Endothelial cell of umbilical vein (primary cell): ENCODE measurements at regions not wholly inside any gene's neighbourhood (a gene's known extent, or its start where the extent isn't known, plus 50 kb on each side); places are given as distances from the start of the nearest gene placed in this dataset.
"Not testable (repeated sequence)": the region's sequence is repeated elsewhere in the genome, so short reads cannot be mapped to it uniquely, and the experiment has no call there.

ENCODE experiments used
- BruUV-seq: library from RNA; stranded (reverse); fragments of 400-500 nt; replicated peaks from 2 replicates; lab custom pipeline; 2021; lab: Mats Ljungman, UMichigan
- CTCF ChIA-PET: fragments of 300-600, 350-600 bp; sonication (Branson Sonifier 250); formaldehyde crosslinking; loops from one replicate; lab custom pipeline; 2021; ENCODE audit warnings: antibody characterized with exemption, inconsistent platforms; lab: Charles Lee
- POLR2A ChIA-PET: fragments of 300-600, 350-600 bp; sonication (Branson Sonifier 250); formaldehyde crosslinking; loops from one replicate; lab custom pipeline; 2021; ENCODE audit warnings: antibody characterized with exemption, inconsistent platforms; lab: Charles Lee
- DNase-seq: peaks from one replicate; pipeline ENCODE4 v3.0.0-alpha.2; 2011; ENCODE audit warnings: low read depth, low spot score
- FAIRE-seq: peaks from 2 replicates; lab custom pipeline; 2011; peaks lifted over from hg19 to GRCh38; lab: Jason Lieb, UNC
- H2AFZ ChIP-seq: 2 replicates; pipeline ENCODE4 v1.6.0; 2012; ENCODE audit warnings: low read depth, low read length, control low read depth, inconsistent platforms
- H3K27ac ChIP-seq: 2 replicates; pipeline ENCODE4 v1.5.1; 2011; ENCODE audit warnings: low read depth, mild to moderate bottlenecking, control low read depth, low read length, moderate library complexity; ENCODE audit not compliant: insufficient read depth
- H3K27me3 ChIP-seq, 2 experiments: 2 replicates each; pipeline versions ENCODE4 v1.6.0 to v1.6.1; 2011; ENCODE audit warnings: low read length in 2 of 2, mixed read lengths in 1 of 2; ENCODE audit not compliant: control insufficient read depth in 2 of 2, insufficient read depth in 2 of 2
- H3K36me3 ChIP-seq, 2 experiments: 2 replicates in 1 of 2; 3 replicates in 1 of 2; pipeline ENCODE4 v1.5.1; 2011; ENCODE audit warnings: low read length in 2 of 2, mild to moderate bottlenecking in 1 of 2, moderate library complexity in 1 of 2; ENCODE audit not compliant: control insufficient read depth in 2 of 2, insufficient read depth in 2 of 2; ENCODE audit errors: extremely low read depth in 1 of 2
- H3K4me1 ChIP-seq: 3 replicates; pipeline ENCODE4 v1.5.1; 2011; ENCODE audit warnings: mild to moderate bottlenecking, low read length; ENCODE audit not compliant: control insufficient read depth, insufficient read depth; ENCODE audit errors: extremely low read depth
- H3K4me2 ChIP-seq: 2 replicates; pipeline ENCODE4 v1.6.1; 2011; ENCODE audit warnings: low read length, control low read depth, mixed read lengths; ENCODE audit not compliant: insufficient read depth
- H3K4me3 ChIP-seq, 3 experiments: fragments of 200-600 bp in 1 of 3; sonication (generic), shearing (Covaris generic) in 1 of 3; replicated peaks in 1 of 3; 2 replicates each; pipeline ENCODE4 v1.5.1; 2011 to 2016; ENCODE audit warnings: control low read depth in 3 of 3, low read length in 3 of 3, mild to moderate bottlenecking in 2 of 3, inconsistent platforms in 1 of 3, low read depth in 1 of 3, moderate library complexity in 1 of 3; ENCODE audit not compliant: insufficient read depth in 1 of 3
- H3K79me2 ChIP-seq: 2 replicates; pipeline ENCODE4 v1.6.0; 2012; ENCODE audit warnings: low read length, inconsistent platforms; ENCODE audit not compliant: control insufficient read depth, insufficient read depth
- H3K9ac ChIP-seq: replicated peaks from 2 replicates; pipeline ENCODE3; 2011; ENCODE audit warnings: low read length, control low read depth; ENCODE audit not compliant: insufficient read depth; ENCODE audit errors: extremely low read depth
- H3K9me1 ChIP-seq: replicated peaks from 3 replicates; pipeline ENCODE4 v1.6.0; 2011; ENCODE audit warnings: mild to moderate bottlenecking, low read length; ENCODE audit not compliant: control insufficient read depth, insufficient read depth; ENCODE audit errors: extremely low read depth
- H3K9me3 ChIP-seq: replicated peaks from 2 replicates; pipeline ENCODE4 v1.5.1; 2012; ENCODE audit warnings: low read length, inconsistent platforms; ENCODE audit not compliant: control insufficient read depth, insufficient read depth
- H4K20me1 ChIP-seq: replicated peaks from 2 replicates; pipeline ENCODE3; 2011; ENCODE audit warnings: mild to moderate bottlenecking, low read length; ENCODE audit not compliant: control insufficient read depth, insufficient read depth; ENCODE audit errors: extremely low read depth
- dilution Hi-C: fragments of 300-500 bp; cut with MboI; formaldehyde crosslinking; loops from one replicate; pipeline ENCODE4 v1.15.0; 2019; ENCODE audit warnings: low sequenced_read_pairs; ENCODE audit not compliant: extremely low pct_ligation_motif_present
- intact Hi-C: fragments of 100-400 bp; cut with micrococcal nuclease; formaldehyde crosslinking; loops from one replicate; pipeline ENCODE4 v1.10.0; 2022

DNA sequence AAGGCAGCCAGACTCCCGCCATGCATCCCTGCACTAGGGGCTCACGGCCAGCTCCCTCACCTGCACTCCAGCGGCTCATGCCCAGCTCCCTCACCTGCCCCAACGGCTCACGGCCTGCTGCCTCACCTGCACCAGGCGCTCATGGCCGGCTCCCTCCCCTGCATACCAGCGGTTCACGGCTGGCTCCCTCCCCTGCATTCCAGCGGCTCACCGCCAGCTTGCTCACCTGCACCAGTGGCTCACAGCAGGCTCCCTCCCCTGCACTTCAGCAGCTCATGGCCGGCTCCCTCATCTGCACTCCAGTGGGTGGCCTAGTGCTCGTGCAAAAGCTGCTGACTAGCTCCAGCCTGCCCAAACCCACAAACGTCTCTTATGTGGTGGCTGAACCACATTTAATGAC lies 3953.8 kb upstream of the OR11H1 start:
- CTCF ChIA-PET, H3K4me1 ChIP-seq, H3K4me3 ChIP-seq, POLR2A ChIA-PET, H3K9ac ChIP-seq, H3K27me3 ChIP-seq, intact Hi-C loops, DNase-seq, H3K79me2 ChIP-seq, H3K36me3 ChIP-seq, H3K9me1 ChIP-seq, H4K20me1 ChIP-seq, H3K4me2 ChIP-seq, dilution Hi-C loops, FAIRE-seq, H2AFZ ChIP-seq, H3K27ac ChIP-seq, BruUV-seq: not testable (repeated sequence)
- peaks cover 28% of the 10 kb centered on the region for H3K9me3 ChIP-seq

DNA sequence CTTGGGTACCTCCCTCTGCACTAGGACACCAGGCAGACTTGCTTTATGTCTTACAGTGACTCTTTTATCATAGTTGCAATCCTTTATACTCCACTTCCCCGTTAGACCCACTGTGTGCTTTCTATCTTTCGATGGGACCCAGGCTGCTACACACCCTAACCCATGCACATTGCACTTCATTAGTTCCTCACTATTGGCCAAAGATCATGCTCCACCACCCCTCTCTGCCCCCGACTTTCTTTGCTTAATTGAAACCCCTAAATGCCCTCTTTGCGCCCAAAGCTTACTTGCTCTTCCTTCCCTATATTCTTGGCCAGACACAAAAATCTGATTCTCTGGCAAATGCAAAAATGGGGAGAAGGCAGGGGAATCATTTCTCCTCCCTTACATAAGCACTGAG lies 3953.3 kb upstream of the OR11H1 start:
- CTCF ChIA-PET, POLR2A ChIA-PET, H3K9me1 ChIP-seq, H3K79me2 ChIP-seq, H4K20me1 ChIP-seq, H3K27me3 ChIP-seq, intact Hi-C loops, H3K4me1 ChIP-seq, H3K27ac ChIP-seq, dilution Hi-C loops, H3K4me2 ChIP-seq, H3K4me3 ChIP-seq, H2AFZ ChIP-seq, BruUV-seq, FAIRE-seq, H3K9ac ChIP-seq, H3K36me3 ChIP-seq, DNase-seq: not testable (repeated sequence)
- peaks cover 23% of the 10 kb centered on the region for H3K9me3 ChIP-seq

DNA sequence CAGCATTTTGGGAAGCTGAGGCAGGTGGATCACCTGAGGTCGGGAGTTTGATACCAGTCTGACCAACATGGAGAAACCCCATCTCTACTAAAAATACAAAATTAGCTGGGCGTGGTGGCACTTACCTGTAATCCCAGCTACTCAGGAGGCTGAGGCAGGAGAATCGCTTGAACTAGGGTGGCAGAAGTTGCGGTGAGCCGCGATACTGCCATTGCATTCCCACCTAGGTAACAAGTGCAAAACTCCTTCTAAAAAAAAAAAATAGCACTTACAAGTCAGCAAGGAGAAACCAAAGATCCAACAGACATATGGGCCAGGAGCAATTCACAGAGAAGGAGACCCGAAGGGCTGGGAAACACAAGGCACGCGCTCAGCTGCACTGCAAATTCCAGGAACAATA lies 3951.3 kb upstream of the OR11H1 start:
- intact Hi-C loops, BruUV-seq, H3K36me3 ChIP-seq, FAIRE-seq, DNase-seq, H3K9ac ChIP-seq, H4K20me1 ChIP-seq, POLR2A ChIA-PET, H3K4me3 ChIP-seq, H3K4me2 ChIP-seq, dilution Hi-C loops, H3K27me3 ChIP-seq, H3K9me1 ChIP-seq, H3K4me1 ChIP-seq, CTCF ChIA-PET, H3K79me2 ChIP-seq, H3K27ac ChIP-seq, H2AFZ ChIP-seq: not testable (repeated sequence)
- H3K9me3 ChIP-seq, result peaks cover 19% of the 10 kb centered on the region

GRCh38 chr22:11578115-11578514 lies 3949.9 kb upstream of the OR11H1 start:
- dilution Hi-C loops, CTCF ChIA-PET, H3K27me3 ChIP-seq, H3K4me1 ChIP-seq, H3K9ac ChIP-seq, FAIRE-seq, H3K36me3 ChIP-seq, BruUV-seq, H3K4me2 ChIP-seq, DNase-seq, H2AFZ ChIP-seq, H3K27ac ChIP-seq, intact Hi-C loops, H4K20me1 ChIP-seq, H3K4me3 ChIP-seq, H3K79me2 ChIP-seq, POLR2A ChIA-PET, H3K9me1 ChIP-seq: not testable (repeated sequence)
- H3K9me3 ChIP-seq, result peaks cover 19% of the 10 kb centered on the region
